Subcutaneous abdominal adipose tissue (tissue), 5 donors: ENCODE measurements at regions not wholly inside any gene's neighbourhood (a gene's known extent, or its start where the extent isn't known, plus 50 kb on each side); places are given as distances from the start of the nearest gene placed in this dataset.

Experiments
- H3K27ac ChIP-seq: one replicate; pipeline ENCODE4 v1.7.0; 2013; ENCODE audit warnings: low read depth, mild to moderate bottlenecking, inconsistent platforms, low read length, moderate library complexity
- H3K27me3 ChIP-seq, 5 donors: one replicate each; pipeline ENCODE4 v1.7.0; 2013; ENCODE audit warnings: low read length in 5 of 5, inconsistent platforms in 1 of 5; ENCODE audit not compliant: control insufficient read depth in 5 of 5, insufficient read depth in 4 of 5
- H3K36me3 ChIP-seq, 5 donors: one replicate each; pipeline ENCODE4 v1.7.0; 2013; ENCODE audit warnings: low read length in 5 of 5; ENCODE audit not compliant: control insufficient read depth in 5 of 5, insufficient read depth in 5 of 5
- H3K4me1 ChIP-seq, 5 donors: one replicate each; pipeline ENCODE4 v1.7.0; 2013; ENCODE audit warnings: low read length in 5 of 5, mild to moderate bottlenecking in 3 of 5, moderate library complexity in 1 of 5; ENCODE audit not compliant: control insufficient read depth in 5 of 5, insufficient read depth in 5 of 5
- H3K4me3 ChIP-seq, 5 donors: one replicate each; pipeline ENCODE4 v1.7.0; 2013; ENCODE audit warnings: low read length in 5 of 5, low read depth in 1 of 5
- H3K9ac ChIP-seq, 5 donors: one replicate each; pipeline ENCODE4 v1.7.0; 2013; ENCODE audit warnings: low read length in 5 of 5, mild to moderate bottlenecking in 4 of 5, moderate library complexity in 3 of 5
- H3K9me3 ChIP-seq, 5 donors: one replicate each; pipeline ENCODE4 v1.7.0; 2013; ENCODE audit warnings: low read length in 5 of 5; ENCODE audit not compliant: control insufficient read depth in 5 of 5
- donor health status: healthy.
- donor health status: healthy.
- donor health status: healthy.
- donor health status: healthy.
- donor health status: healthy.

- Histone ChIP-seq H3K27ac (no peak overlapping the region), H3K36me3 (peaks cover 0 to 4% (median 0%) of the 10 kb centered on the region in 5 donors), H3K27me3 (no peaks in the 10 kb centered on the region), H3K9ac (no peak overlapping the region), H3K4me3 (no peak overlapping the region), H3K4me1 (peaks cover 0 to 3% (median 0%) of the 10 kb centered on the region in 5 donors), H3K9me3 (no peaks in the 10 kb centered on the region)
Observed at GRCh38 chr15:31560643-31561042, 234.0 kb downstream of the KLF13 start.

GRCh38 chr15:31561156-31561555 is 234.5 kb downstream of the KLF13 start:
- Histone ChIP-seq H3K27ac (no peak overlapping the region), H3K9ac (no peak overlapping the region), H3K9me3 (no peaks in the 10 kb centered on the region), H3K4me3 (no peak overlapping the region), H3K36me3 (peaks cover 0 to 4% (median 0%) of the 10 kb centered on the region in 5 donors), H3K27me3 (no peaks in the 10 kb centered on the region), H3K4me1 (peaks cover 0 to 3% (median 0%) of the 10 kb centered on the region in 5 donors)

- H3K9me3 ChIP-seq = no peaks in the 10 kb centered on the region
Observed at GRCh38 chr15:31563001-31563400, 236.4 kb downstream of the KLF13 start.

GRCh38 chr15:31563421-31563820 is 236.8 kb downstream of the KLF13 start:
- Histone ChIP-seq H3K4me3 (no peak overlapping the region), H3K4me1 (no peaks in the 10 kb centered on the region)

More at GRCh38 chr15:31563001-31563400, 236.4 kb downstream of the KLF13 start:
- Histone ChIP-seq H3K36me3 (peaks cover 0 to 2% (median 0%) of the 10 kb centered on the region in 5 donors), H3K4me1 (no peaks in the 10 kb centered on the region), H3K27me3 (no peaks in the 10 kb centered on the region), H3K9ac (no peak overlapping the region), H3K27ac (no peak overlapping the region), H3K4me3 (no peak overlapping the region)

GRCh38 chr15:31567861-31568260 is 241.2 kb downstream of the KLF13 start:
- no peak overlapping the region for H3K9ac ChIP-seq
- peaks cover 0 to 4% (median 2%) of the 10 kb centered on the region in 5 donors for H3K36me3 ChIP-seq
- H3K27me3 ChIP-seq = no peaks in the 10 kb centered on the region
- H3K4me3 ChIP-seq = no peak overlapping the region
- no peaks in the 10 kb centered on the region for H3K4me1 ChIP-seq
- peaks cover 0 to 6% (median 0%) of the 10 kb centered on the region in 5 donors for H3K9me3 ChIP-seq
- no peak overlapping the region for H3K27ac ChIP-seq

More at GRCh38 chr15:31563421-31563820, 236.8 kb downstream of the KLF13 start:
- no peak overlapping the region for H3K9ac ChIP-seq
- peaks cover 0 to 2% (median 0%) of the 10 kb centered on the region in 5 donors for H3K36me3 ChIP-seq
- H3K27me3 ChIP-seq = no peaks in the 10 kb centered on the region
- no peak overlapping the region for H3K27ac ChIP-seq
- H3K9me3 ChIP-seq = peaks cover 0 to 2% (median 0%) of the 10 kb centered on the region in 5 donors

GRCh38 chr15:31569836-31570235 is 243.2 kb downstream of the KLF13 start:
- Histone ChIP-seq H3K4me3 (no peak overlapping the region), H3K27me3 (no peaks in the 10 kb centered on the region), H3K36me3 (peaks cover 0 to 4% (median 2%) of the 10 kb centered on the region in 5 donors), H3K9me3 (peaks cover 0 to 8% (median 0%) of the 10 kb centered on the region in 5 donors), H3K9ac (no peak overlapping the region), H3K27ac (no peak overlapping the region), H3K4me1 (no peaks in the 10 kb centered on the region)

GRCh38 chr15:31570591-31570990 is 244.0 kb downstream of the KLF13 start:
- H3K27ac ChIP-seq = no peak overlapping the region
- H3K27me3 ChIP-seq = no peaks in the 10 kb centered on the region
- H3K4me1 ChIP-seq = no peaks in the 10 kb centered on the region
- no peak overlapping the region for H3K9ac ChIP-seq
- peaks cover 0 to 4% (median 2%) of the 10 kb centered on the region in 5 donors for H3K36me3 ChIP-seq
- H3K4me3 ChIP-seq = no peak overlapping the region
- peaks cover 0 to 8% (median 0%) of the 10 kb centered on the region in 5 donors for H3K9me3 ChIP-seq

- Histone ChIP-seq H3K9ac (no peak overlapping the region), H3K9me3 (peaks cover 0 to 8% (median 0%) of the 10 kb centered on the region in 5 donors), H3K36me3 (peaks cover 0 to 4% (median 2%) of the 10 kb centered on the region in 5 donors), H3K4me3 (no peak overlapping the region), H3K4me1 (no peaks in the 10 kb centered on the region), H3K27ac (no peak overlapping the region), H3K27me3 (no peaks in the 10 kb centered on the region)
Observed at GRCh38 chr15:31571676-31572075, 245.0 kb downstream of the KLF13 start.

GRCh38 chr15:31573759-31574158 is 247.1 kb downstream of the KLF13 start:
- H3K27me3 ChIP-seq = no peaks in the 10 kb centered on the region
- no peak overlapping the region for H3K27ac ChIP-seq
- H3K36me3 ChIP-seq = peaks cover 0 to 4% (median 0%) of the 10 kb centered on the region in 5 donors
- no peak overlapping the region for H3K4me3 ChIP-seq
- peaks cover 0 to 3% (median 0%) of the 10 kb centered on the region in 5 donors for H3K9me3 ChIP-seq
- no peaks in the 10 kb centered on the region for H3K4me1 ChIP-seq
- no peak overlapping the region for H3K9ac ChIP-seq

GRCh38 chr15:31574766-31575165 is 248.1 kb downstream of the KLF13 start:
- Histone ChIP-seq H3K9ac (no peak overlapping the region), H3K27ac (no peak overlapping the region), H3K9me3 (peaks cover 0 to 2% (median 0%) of the 10 kb centered on the region in 5 donors), H3K27me3 (no peaks in the 10 kb centered on the region), H3K4me3 (no peak overlapping the region), H3K36me3 (no peaks in the 10 kb centered on the region), H3K4me1 (no peaks in the 10 kb centered on the region)
